A673 (cell line): ENCODE measurements at regions not wholly inside any gene's neighbourhood (a gene's known extent, or its start where the extent isn't known, plus 50 kb on each side); places are given as distances from the start of the nearest gene placed in this dataset.

Experiments
- CTCF ChIP-seq: fragments of 300-800, 200-600 bp; sonication (generic); conservative IDR thresholded peaks from 2 replicates; pipeline ENCODE4 v1.5.1; 2017; ENCODE audit warnings: low read depth, mild to moderate bottlenecking, antibody characterized with exemption, low read length, moderate library complexity, mixed read lengths
- EZH2 ChIP-seq: fragments of 200-600 bp; sonication (generic); IDR thresholded peaks from 2 replicates; pipeline ENCODE4 v1.6.1; 2017; ENCODE audit warnings: borderline replicate concordance, low read depth, mild to moderate bottlenecking, mixed read lengths, antibody characterized with exemption, low read length; ENCODE audit not compliant: poor library complexity, severe bottlenecking

- TF ChIP-seq CTCF = no peak
- TF ChIP-seq EZH2 = no peak
These were observed 2168.6 kb upstream of the PIK3C3 start for GRCh38 chr18:39786477-39786876.
